GM18867 (cell line): ENCODE measurements at regions not wholly inside any gene's neighbourhood (a gene's known extent, or its start where the extent isn't known, plus 50 kb on each side); places are given as distances from the start of the nearest gene placed in this dataset.
A peak's percentile ranks its signal among the peaks of the same experiment; 100 is the strongest.

Experiments used
- ATAC-seq: cut with Tn5 transposase; IDR thresholded peaks from one replicate; pipeline ENCODE4 v1.9.1; 2021; ENCODE audit warnings: mild to moderate bottlenecking, moderate library complexity; ENCODE audit not compliant: unreplicated experiment

DNA sequence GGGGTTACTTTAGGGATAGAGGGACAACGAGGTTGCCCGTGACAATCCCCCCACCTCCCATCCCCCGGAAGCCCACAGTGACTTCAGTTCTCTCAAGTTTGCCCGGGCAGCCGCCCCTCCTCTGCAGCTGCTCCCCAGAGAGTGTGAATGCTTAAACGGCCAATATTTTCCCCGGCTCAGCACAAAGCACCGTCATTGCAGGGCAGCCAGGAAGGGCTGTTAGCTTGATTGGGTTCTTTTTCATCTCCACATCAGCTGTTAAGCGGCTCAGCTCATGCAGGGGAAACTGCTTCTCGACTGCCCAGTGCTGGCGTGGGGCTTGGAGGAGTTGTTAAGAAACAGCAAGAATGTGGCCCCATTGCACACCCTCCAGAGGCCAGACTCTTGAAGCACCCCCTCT lies 120.5 kb upstream of the NCOR2 start:
- no peak for ATAC-seq

DNA sequence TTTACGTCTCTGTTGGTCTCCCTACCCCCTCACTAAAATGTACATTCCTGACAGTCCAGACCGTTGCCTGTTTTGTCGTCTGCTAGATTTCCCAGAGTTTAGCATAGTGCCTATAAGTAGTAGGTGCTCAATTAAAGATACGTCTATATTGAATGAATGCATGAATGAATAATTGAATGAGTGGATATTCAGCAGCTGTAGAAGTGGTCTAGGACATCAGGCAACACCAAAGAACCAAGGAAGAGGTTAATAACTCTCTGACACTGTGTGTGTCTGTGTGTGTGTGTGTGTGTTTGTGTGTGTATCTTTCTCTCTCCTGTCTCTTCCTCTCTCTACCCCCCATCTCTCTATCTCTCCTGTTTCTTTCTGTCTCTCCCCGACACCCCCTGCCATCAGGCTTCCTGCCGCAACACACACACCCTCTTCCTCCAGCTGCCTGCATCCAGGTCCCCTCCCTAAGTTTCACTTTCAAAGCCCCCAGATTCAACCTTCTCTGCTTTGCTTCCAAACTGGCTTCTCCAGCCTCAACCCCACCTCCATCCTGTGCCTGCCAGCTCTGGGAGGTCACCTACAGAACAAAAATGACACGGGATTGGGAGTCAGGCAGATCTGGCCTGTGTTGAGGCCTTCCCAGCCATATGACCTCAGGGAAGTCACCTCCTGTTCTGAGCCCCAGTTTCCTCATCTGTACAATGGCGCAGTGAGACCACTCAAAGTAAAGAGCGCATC lies 119.9 kb upstream of the NCOR2 start:
- ATAC-seq: no peak

DNA sequence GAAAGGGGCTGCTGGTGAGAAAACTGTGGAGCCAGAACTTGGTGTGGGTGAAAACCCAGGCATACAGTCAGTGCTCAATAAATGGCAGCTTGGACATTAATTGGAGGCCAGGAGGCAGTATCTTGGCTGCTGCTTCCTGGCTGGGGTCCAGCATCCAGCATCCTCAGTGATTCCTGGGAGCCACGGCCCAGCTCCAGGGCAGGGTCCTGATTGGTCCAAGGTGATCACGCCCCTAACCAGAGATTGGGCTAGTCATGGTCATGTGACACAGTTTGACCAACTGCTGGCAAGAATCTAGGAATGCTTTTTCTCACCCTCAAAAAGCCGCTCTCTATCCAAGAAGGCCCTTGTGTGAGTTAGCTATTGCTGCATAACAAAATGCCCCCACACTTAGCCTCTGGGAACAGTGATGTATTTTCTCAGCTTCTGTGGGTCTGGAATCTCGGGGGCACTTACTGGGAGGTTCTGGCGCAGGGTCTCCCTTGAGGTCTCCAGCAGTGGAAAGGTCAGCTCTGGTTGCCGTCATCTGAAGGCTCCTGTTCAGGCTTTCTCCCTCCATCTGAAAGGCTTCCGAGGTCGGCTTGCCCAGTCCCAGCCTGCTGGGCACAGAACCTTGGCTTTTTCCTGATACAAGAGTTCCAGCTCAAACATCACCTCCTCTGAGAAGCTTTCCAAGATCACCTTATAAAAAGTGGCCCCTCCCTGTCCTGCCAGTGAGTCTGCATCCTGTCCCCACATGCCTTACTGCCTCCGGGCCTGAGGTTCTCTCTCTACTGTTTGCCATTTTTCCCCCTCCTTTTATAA lies 119.2 kb upstream of the NCOR2 start:
- ATAC-seq: no peak

DNA sequence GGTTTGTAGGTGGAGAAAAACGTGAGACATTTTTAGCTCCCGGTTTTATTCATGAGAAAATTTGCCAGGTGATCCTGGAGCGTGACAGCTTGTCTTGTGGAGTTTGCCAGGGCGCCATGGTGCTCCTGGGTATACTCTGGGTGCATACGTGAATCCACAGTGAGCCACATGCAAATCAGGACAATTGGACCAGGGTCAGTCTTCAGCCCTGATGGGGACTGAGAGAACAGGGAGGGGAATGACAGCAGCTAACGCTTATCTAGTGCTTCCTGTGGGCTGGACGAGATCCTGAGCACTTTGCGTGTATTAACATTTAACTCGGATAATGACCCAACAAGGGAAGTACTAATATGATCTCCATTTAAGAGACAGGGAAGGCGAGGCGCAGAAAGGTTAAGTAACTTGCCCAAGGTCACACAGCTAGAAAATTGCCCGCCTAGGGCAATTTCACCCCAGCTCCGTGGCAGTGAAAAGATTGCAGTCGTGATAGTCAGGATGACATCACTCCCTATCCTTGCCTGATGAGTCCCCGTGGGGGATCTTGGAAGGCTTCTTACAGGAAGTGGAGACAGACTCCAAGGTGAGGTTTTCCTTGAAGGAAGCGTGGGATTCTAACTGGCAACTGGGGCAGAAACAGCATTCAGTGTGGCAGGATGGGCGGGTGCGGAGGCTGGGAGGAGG lies 118.4 kb upstream of the NCOR2 start:
- ATAC-seq: no peak

DNA sequence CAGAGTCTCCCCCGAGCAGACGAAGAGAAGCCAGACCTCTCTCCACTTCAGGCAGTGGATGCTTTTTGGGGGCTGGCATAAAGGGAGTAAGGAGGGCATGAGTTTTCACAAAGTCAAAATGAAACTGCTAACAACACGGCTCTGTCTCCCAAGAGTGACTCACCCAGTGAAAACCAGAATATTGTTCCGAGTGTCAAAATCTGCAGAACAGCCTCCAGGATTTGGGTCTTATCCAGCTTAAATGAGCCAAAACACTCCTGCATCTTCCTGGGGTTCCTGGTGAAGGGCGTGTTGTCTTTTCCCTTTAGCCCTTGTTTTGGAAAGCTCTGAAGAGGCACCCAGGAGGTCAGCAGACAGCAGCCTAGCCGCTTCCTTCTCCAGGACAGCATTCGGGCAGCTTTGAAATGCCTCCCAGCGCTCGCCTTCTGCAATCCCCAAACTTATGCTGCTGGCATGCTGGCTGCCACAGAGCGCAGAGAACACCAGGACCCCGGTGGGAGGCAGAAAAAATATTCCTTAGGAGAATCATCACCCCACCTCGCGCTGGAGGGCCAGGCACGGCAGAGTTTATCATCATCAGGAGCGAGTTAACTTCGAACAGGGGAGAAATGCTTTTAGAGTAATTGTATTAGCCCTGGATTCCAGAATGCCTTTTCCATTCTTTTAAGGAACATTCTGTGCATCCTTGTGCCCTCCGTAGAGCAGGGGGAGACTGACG lies 117.7 kb upstream of the NCOR2 start:
- ATAC-seq: no peak

DNA sequence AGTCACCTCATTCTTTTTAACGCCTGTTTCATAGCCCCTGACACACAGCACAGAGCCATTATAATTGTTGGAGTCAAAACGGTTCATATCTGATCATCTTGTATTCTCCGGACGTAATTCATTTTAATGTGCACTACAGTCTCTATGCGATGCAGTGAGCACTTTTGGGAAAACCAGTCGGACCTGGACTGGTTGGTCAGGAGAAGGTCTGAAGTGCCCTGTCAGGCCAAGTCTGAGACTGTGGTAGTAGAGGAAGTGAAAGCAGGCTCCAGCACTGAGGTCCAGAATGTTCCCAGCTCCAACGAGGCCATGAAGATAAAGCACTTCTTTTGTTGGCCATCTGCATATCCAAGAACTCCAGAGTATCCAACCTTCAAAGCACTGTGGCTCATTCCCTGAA lies 117.1 kb upstream of the NCOR2 start:
- no peak for ATAC-seq

DNA sequence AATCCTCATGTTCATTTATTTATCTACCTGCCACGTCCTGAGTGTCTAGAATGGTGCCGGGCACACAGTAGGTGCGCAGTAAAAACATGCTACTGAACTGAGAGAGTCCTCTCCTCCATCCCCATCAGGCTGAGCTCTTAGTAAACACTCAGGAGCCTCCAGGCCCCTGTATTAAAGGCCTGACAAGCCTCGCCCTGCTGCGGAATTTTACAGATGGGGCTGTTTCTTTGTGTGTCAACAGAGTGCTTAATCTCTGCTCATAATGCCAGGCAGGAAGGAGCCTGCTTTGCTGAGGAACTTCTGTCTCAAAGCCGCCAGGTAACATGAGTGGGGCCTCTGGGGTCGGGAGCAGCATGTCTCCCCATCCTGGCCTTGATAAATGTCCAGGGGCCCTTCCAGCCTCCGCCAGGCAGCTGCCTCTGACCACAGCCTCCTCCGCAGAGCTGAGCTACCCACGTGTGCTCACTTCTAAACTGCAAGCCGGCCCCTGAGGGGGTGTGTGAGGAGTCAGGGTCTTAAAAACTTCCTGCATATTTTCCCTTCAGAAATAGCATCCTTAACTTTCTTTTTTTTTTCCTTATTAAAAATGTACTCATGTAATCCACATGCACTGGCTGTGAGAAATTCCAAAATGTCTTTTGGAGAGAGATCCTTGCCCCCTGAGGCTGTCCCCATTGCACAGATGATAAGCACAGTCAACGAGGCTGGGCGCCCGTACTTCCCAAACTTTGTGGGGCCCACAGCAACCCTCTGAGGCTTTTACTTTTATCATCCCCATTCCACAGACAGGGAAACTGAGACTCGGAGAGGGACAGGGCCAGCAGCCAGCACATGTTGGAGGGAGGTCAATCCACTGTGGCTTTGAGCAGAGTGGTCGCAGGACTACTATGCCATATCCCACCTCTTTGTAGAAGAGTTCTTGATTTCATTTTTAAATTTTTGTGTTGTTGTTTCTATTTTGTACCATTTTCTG lies 116.0 kb upstream of the NCOR2 start:
- no peak for ATAC-seq

DNA sequence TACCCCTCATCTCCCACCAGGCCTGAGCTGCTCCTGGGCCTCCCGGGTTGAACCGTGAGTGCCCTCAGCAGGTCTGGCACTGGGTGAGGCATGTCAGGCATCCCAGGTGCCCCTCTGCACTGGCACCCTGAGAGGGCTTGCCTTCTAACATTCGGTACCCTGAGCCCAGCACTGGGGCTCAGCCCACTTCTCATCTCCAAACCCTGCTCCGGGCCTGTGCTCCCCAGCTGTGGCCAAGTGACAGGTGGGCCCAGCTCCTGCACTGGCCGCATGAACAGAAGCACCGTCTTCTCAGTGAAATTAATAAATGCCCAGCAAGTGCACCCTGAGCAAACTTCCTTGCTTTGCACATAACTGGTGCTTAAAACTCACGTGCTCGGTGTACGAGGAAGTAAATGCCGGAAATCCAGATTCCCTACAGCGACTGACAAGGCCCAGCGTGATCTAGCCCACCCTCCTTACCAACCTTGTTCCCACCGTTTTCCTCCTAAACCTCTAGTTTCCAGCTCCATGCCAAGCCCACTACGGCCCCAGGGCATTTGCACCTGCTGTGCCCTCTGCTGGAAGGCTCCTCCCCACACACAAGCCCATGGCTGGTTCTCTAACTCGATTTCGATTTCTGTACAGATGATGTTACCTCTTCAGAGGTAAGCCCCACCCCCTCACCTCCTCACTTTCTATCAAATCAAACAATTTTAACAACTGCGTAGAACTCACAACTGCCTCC lies 115.2 kb upstream of the NCOR2 start:
- no peak for ATAC-seq

DNA sequence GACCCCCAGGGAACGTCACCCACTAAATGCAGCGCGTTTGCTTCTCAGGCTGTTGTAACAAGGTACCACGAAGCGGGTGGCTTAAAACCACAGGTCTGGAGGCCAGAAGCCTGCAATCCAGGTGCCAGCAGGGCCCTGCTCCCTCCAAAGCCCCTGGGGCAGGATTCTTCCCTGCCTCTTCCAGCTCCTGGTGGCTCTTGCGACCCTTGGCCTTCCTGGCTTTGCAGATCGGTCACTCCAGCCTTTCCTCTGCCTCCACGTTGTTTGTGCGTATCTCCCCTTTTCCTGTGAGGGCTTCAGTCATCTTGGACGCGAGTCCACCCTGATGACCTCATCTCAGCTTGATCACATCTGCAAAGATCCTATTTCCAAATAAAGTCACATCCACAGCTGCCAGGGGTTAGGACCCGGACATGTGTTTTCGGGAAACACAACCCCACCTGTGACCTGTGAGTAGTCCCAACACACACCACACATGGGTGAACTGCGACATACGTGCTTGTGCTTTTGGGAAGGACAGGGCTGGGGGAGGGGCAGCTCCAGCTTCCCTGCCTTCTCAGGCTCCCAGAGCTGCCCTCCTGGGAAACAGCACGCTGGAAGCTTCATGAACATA lies 114.5 kb upstream of the NCOR2 start:
- ATAC-seq: no peak

DNA sequence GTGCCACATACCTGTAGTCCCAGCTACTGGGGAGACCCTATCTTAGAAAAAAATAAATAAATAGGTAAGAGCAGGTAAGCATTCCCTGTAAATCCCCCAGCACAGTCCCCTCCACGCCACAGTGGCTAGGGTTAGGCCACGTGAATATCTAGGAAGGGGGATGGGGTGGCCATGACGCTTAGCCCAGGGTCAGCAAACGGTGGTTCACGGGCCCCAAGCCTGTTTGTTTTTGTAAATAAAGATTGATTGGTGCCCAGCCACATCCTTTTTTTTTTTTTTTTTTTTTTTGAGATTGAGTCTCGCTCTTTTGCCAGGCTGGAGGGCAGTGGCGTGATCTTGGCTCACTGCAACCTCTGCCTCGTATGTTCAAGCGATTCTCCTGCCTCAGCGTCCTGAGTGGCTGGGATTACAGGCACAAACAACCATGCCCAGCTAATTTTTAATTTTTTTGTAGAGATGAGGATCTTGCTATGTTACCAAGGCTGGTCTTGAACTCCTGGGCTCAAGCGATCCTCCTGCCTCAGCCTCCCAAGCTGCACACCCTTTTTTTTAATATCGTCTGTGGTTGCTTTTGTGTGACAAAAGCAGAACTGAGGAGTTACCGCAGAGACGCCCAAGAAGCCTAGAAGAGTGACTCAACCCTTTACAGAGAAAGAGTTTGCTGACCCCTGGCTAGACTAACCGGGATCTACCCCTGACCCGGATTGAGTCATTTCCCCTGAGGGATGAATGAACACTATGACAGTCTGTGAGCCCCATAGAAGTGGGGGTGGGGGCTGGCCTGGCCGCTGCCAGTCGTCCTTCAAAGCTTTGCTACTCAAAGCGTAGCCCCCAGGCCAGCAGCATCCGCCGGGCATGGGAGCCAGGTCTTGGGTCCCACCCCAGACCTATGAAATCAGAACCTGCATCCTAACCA lies 113.7 kb upstream of the NCOR2 start:
- peak; percentile 42 for ATAC-seq

DNA sequence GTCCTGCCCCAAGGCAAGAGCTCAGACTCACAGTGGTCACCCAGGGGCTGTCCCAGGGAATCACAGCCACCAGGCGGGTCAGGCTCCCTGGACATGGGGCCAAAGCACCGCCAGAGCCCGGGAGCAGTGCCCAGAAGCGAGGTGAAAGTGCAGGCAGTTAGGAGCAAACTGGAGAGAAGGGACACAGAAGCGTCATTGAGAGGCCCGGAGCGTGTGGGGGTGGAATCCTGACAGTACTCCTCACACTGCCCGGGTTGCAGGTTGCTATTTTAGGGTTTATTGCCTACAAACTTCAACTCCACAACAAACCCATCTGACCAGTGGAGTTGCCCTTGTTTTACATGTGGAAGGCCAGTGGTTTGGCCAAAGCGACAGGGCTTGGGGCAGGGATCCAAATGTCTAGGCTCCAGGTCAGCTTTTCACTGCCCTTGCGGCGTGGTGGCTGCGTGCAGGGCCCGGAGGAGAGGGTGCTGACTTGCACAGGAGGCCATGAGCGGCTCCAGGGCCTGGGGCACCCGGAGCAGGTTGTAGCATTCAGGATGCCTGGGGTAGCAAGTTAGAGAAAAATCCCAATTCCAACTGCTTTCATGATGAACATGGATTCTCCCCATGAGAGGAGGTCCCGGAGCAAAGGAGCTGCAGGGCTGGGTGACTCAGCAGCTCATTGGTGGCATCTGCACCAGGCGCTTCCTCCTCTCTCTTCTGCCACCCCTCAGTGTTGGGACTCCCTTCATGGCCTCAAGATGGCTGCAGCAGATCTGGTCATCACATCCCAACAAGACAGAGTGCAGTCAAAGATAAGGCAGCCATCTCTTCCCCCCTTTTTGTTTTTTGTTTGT lies 112.3 kb upstream of the NCOR2 start:
- ATAC-seq: no peak

DNA sequence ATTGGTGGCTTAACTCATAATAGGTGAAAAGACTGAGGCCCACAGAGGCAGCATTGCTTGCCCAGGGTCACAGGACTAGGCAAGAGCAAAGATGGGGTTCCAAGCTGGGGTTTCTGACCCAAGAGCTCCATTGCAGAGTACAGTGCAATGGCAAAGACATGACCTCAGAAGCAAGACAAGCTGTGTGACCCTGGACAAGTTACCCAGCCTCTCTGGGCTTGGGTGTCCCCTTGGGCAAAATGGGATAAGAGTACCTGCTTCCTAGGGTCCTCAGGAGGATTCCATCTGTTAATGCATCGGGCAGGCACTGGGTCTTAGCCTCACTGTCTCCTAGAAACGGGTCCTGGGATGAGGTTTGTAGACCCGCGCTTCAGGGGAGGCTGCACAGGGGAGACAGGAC lies 111.6 kb upstream of the NCOR2 start:
- ATAC-seq: no peak

DNA sequence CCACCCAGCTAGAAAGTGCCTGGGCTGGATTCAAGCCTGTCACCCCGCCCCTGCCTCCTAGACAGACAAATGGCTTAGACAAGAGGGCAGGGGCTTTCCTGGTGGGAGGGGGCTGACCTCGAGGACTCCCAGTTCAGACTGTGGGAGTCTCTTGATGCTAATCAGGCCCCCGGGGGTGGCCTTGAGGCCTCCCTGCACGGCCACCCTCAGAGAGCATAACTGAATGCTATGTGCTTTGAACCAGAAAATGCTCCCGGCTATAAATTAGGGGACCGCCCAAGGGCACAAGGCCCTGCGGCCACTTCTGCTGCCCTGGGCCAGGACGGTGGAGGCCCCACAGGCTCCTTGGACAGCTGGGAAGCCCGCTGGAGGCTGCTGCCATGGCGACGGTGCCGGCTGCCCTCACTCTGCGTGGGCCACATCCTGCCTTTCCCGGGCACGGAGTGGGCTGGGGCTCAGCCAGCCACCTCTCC lies 111.0 kb upstream of the NCOR2 start:
- no peak for ATAC-seq

DNA sequence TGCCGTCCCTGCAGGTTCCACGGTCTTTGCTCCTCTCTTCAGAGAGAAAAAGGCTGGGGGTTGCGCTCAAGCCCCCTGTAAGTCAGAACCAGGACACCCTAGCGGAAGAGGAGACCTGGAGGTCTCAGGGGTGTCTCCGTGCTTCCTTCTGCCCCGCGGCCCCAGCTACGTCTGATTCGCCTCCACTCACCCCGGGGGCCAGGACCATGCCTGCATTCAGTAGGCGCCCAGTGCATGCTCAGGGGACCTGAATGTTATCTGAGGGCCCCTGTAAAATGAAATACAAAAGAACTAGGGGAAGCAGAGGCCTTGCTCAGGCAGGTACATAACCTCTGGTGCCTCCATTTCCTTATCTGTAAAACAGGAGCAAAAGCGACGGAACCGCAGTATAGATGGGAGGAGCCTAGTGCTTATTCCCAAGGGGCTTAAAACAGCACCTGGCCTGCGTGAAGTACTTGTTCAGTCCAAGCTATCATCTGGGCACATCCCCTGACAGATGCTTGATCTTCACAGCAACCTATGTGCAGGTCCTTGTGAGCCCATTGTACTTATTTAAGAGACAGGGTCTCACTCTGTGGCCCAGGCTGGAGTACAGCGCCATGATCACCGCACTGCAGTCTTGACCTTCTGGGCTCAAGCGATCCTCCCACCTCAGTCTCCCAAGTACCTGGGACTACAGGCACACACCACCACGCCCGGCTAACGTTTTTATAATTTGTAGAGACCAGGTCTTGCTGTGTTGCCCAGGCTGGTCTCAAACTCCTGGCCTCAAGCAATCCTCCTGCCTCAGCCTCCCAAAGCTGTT lies 110.3 kb upstream of the NCOR2 start:
- ATAC-seq: no peak

DNA sequence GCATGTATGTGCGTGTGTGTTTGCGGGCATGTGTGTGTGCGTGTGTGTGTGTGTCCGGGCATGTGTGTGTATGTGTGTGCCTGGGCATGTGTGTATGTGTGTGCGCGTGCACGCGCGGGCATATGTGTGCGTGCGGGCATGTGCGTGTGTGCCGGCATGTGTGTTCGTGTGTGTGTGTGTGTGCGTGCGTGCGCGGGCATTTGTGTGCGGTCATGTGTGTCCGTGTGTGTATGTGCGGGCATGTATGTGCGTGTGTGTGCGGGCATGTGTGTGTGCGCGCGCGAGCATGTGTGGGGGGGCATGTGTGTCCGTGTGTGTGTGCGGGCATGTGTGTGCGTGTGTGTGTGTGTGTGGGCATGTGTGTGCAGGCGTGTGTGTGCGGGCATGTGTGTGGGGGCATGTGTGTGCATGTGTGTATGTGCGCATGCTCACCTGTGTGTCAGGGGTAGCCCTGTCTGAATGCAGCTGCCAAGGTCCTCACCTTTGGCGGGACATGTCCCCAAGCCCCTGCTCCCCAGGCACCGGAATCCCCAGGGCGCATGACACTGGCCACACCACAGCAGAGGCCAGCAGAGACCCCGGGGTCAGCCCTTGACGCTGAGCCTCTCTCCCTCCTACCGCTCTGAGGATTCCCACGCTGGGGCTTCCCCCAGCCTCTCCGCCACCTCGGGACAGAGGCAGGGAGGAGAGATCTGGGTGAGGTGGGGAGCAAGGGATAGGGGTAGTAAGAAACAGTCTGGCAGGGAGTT lies 109.5 kb upstream of the NCOR2 start:
- no peak for ATAC-seq
